ENCODE measurements at regions not wholly inside any gene's neighbourhood (a gene's known extent, or its start where the extent isn't known, plus 50 kb on each side); places are given as distances from the start of the nearest gene placed in this dataset.

GRCh38 chr3:30418443-30418842, 188.0 kb upstream of the TGFBR2 start:
- TF ChIP-seq EZH2phosphoT487 (IDR thresholded peaks at IDR 0.05; ENCODE audit: borderline replicate concordance, low read length): no peak
- TF ChIP-seq, protein P1, sequence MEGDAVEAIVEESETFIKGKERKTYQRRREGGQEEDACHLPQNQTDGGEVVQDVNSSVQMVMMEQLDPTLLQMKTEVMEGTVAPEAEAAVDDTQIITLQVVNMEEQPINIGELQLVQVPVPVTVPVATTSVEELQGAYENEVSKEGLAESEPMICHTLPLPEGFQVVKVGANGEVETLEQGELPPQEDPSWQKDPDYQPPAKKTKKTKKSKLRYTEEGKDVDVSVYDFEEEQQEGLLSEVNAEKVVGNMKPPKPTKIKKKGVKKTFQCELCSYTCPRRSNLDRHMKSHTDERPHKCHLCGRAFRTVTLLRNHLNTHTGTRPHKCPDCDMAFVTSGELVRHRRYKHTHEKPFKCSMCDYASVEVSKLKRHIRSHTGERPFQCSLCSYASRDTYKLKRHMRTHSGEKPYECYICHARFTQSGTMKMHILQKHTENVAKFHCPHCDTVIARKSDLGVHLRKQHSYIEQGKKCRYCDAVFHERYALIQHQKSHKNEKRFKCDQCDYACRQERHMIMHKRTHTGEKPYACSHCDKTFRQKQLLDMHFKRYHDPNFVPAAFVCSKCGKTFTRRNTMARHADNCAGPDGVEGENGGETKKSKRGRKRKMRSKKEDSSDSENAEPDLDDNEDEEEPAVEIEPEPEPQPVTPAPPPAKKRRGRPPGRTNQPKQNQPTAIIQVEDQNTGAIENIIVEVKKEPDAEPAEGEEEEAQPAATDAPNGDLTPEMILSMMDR (IDR thresholded peaks at IDR 0.05; ENCODE audit: low read depth, low read length, poor library complexity, severe bottlenecking): no peak

All from DOHH2 (cell line).